ENCODE measurements at regions not wholly inside any gene's neighbourhood (a gene's known extent, or its start where the extent isn't known, plus 50 kb on each side); places are given as distances from the start of the nearest gene placed in this dataset.
"Not testable (repeated sequence)": the region's sequence is repeated elsewhere in the genome, so short reads cannot be mapped to it uniquely, and the experiment has no call there.

GRCh38 chr6:12348530-12349511 lies 58.7 kb downstream of the EDN1 start:
- no peak for DNase-seq

- DNase-seq: no peak
Measured at GRCh38 chr6:12350644-12351170, 60.5 kb downstream of the EDN1 start.

GRCh38 chr6:12351672-12352071 lies 61.5 kb downstream of the EDN1 start:
- DNase-seq: no peak

GRCh38 chr6:12353731-12354130 lies 63.6 kb downstream of the EDN1 start:
- DNase-seq: no peak

GRCh38 chr6:12354499-12354898 lies 64.3 kb downstream of the EDN1 start:
- no peak for DNase-seq

GRCh38 chr6:12355354-12355753 lies 65.2 kb downstream of the EDN1 start:
- no peak for DNase-seq

GRCh38 chr6:12356431-12356830 lies 66.3 kb downstream of the EDN1 start:
- DNase-seq: no peak

- no peak for DNase-seq
Measured at GRCh38 chr6:12356983-12357972, 67.1 kb downstream of the EDN1 start.

GRCh38 chr6:12359036-12359435 lies 68.9 kb downstream of the EDN1 start:
- DNase-seq: no peak

- no peak for DNase-seq
Measured at GRCh38 chr6:12361042-12361765, 71.0 kb downstream of the EDN1 start.

- not testable (repeated sequence) for DNase-seq
Measured at GRCh38 chr6:12363277-12363650, 73.1 kb downstream of the EDN1 start.

- no peak for DNase-seq
Measured at GRCh38 chr6:12363651-12364381, 73.7 kb downstream of the EDN1 start.

- no peak for DNase-seq
Measured at GRCh38 chr6:12364621-12365020, 74.5 kb downstream of the EDN1 start.

- no peak for DNase-seq
Measured at GRCh38 chr6:12366731-12367130, 76.6 kb downstream of the EDN1 start.

GRCh38 chr6:12367412-12367811 lies 77.3 kb downstream of the EDN1 start:
- DNase-seq: no peak

- no peak for DNase-seq
Measured at GRCh38 chr6:12369355-12369754, 79.2 kb downstream of the EDN1 start.

- DNase-seq: no peak
Measured at GRCh38 chr6:12369781-12370262, 79.7 kb downstream of the EDN1 start.

GRCh38 chr6:12371151-12371550 lies 81.0 kb downstream of the EDN1 start:
- DNase-seq: no peak

- DNase-seq: no peak
Measured at GRCh38 chr6:12371641-12372146, 81.5 kb downstream of the EDN1 start.

GRCh38 chr6:12379181-12379580 lies 89.0 kb downstream of the EDN1 start:
- DNase-seq: no peak

GRCh38 chr6:12381587-12381986 lies 91.4 kb downstream of the EDN1 start:
- no peak for DNase-seq
